PC-3 (cell line): ENCODE measurements at regions not wholly inside any gene's neighbourhood (a gene's known extent, or its start where the extent isn't known, plus 50 kb on each side); places are given as distances from the start of the nearest gene placed in this dataset.

Experiments
- ATAC-seq: fragments of 200-7000 bp; cut with Tn5 transposase; 2 replicates; pipeline ENCODE4 v1.9.1; 2020; ENCODE audit warnings: mild to moderate bottlenecking, moderate library complexity
- BruUV-seq: library from RNA; stranded (reverse); fragments of 400-500 nt; replicated peaks from 2 replicates; lab custom pipeline; 2021; lab: Mats Ljungman, UMichigan
- CTCF ChIA-PET: fragments of 300-600 bp; sonication (Branson Sonifier 250); formaldehyde crosslinking; loops from one replicate; lab custom pipeline; 2022; ENCODE audit warnings: antibody characterized with exemption; lab: Charles Lee
- POLR2A ChIA-PET: fragments of 300-600 bp; sonication (Branson Sonifier 250); formaldehyde crosslinking; loops from one replicate; lab custom pipeline; 2022; ENCODE audit warnings: antibody characterized with exemption; ENCODE audit not compliant: unreplicated experiment; lab: Charles Lee
- DNase-seq: peaks from one replicate; pipeline ENCODE4 v3.0.0-alpha.2; 2015
- H2AFZ ChIP-seq: fragments of 300-600 bp; sonication (generic); 2 replicates; pipeline ENCODE4 v1.6.0; 2016; ENCODE audit warnings: antibody characterized with exemption, low read length
- H3F3A ChIP-seq: fragments of 300-600 bp; sonication (generic); one replicate; pipeline ENCODE4 v1.6.0; 2017; ENCODE audit warnings: antibody characterized with exemption, low read length, control low read depth, mild to moderate bottlenecking; ENCODE audit not compliant: unreplicated experiment
- H3K27ac ChIP-seq: fragments of 300-600 bp; sonication (generic); 2 replicates; pipeline ENCODE4 v1.5.1; 2016; ENCODE audit warnings: mild to moderate bottlenecking, low read length
- H3K27me3 ChIP-seq: fragments of 300-600 bp; sonication (generic); 2 replicates; pipeline ENCODE4 v1.6.1; 2016; ENCODE audit warnings: low read length, mixed read lengths
- H3K36me3 ChIP-seq: fragments of 300-600 bp; sonication (generic); 2 replicates; pipeline ENCODE4 v1.6.1; 2016; ENCODE audit warnings: low read depth, mixed run types, low read length, mixed read lengths
- H3K4me1 ChIP-seq: fragments of 300-600 bp; sonication (generic); 2 replicates; pipeline ENCODE4 v1.5.1; 2016; ENCODE audit warnings: low read length; ENCODE audit not compliant: insufficient read depth
- H3K4me2 ChIP-seq: fragments of 300-600 bp; sonication (generic); 2 replicates; pipeline ENCODE4 v1.6.0; 2016; ENCODE audit warnings: low read length
- H3K4me3 ChIP-seq: fragments of 300-600 bp; sonication (generic); 2 replicates; pipeline ENCODE4 v1.5.1; 2016; ENCODE audit warnings: mild to moderate bottlenecking, low read length, mixed read lengths
- H3K79me2 ChIP-seq: fragments of 300-600 bp; sonication (generic); 2 replicates; pipeline ENCODE4 v1.6.1; 2017; ENCODE audit warnings: low read length, mixed read lengths
- H3K9ac ChIP-seq: fragments of 300-600 bp; sonication (generic); 2 replicates; pipeline ENCODE4 v1.6.0; 2016; ENCODE audit warnings: mild to moderate bottlenecking, low read length
- H3K9me2 ChIP-seq: fragments of 300-600 bp; sonication (generic); replicated peaks from 2 replicates; pipeline ENCODE4 v1.6.1; 2016; ENCODE audit warnings: mixed run types, low read length, mixed read lengths
- H3K9me3 ChIP-seq: fragments of 300-600 bp; sonication (generic); 2 replicates; pipeline ENCODE4 v1.6.1; 2016; ENCODE audit warnings: low read length, mixed read lengths
- H4K20me1 ChIP-seq: fragments of 300-600 bp; sonication (generic); 2 replicates; pipeline ENCODE4 v1.6.1; 2016; ENCODE audit warnings: low read length, mixed read lengths
- CTCF ChIP-seq: fragments of 300-600 bp; sonication (generic); conservative IDR thresholded peaks from 2 replicates; pipeline ENCODE4 v1.5.1; 2017; ENCODE audit warnings: antibody characterized with exemption, low read depth, mild to moderate bottlenecking, low read length
- EZH2 ChIP-seq: fragments of 300-600 bp; sonication (generic); IDR thresholded peaks from one replicate; pipeline ENCODE4 v1.6.1; 2017; ENCODE audit warnings: antibody characterized with exemption, mild to moderate bottlenecking, low read length; ENCODE audit not compliant: unreplicated experiment
- EZH2phosphoT487 ChIP-seq: fragments of 300-600 bp; sonication (generic); IDR thresholded peaks from 2 replicates; pipeline ENCODE4 v1.6.1; 2018; ENCODE audit warnings: mild to moderate bottlenecking, antibody characterized with exemption, low read length, borderline replicate concordance
- intact Hi-C: fragments of 100-400 bp; cut with micrococcal nuclease; formaldehyde crosslinking; loops from 2 replicates; pipeline ENCODE4 v1.9.0; 2023

GRCh38 chr7:119782286-119782685, 490.7 kb upstream of the KCND2 start:
- no TSS peak for BruUV-seq
- CTCF ChIA-PET: no interaction called here
- no peaks in the 10 kb centered on the region for H3K79me2 ChIP-seq

GRCh38 chr7:119783799-119784198, 489.2 kb upstream of the KCND2 start:
- H3K9me2 ChIP-seq: no peaks in the 10 kb centered on the region
- no TSS peak for BruUV-seq
- H3F3A ChIP-seq: no peaks in the 10 kb centered on the region
- no peaks in the 10 kb centered on the region for H4K20me1 ChIP-seq
- no peak overlapping the region for H3K4me3 ChIP-seq
- ChIA-PET CTCF (no interaction called here), POLR2A (no interaction called here)
- H3K27me3 ChIP-seq: no peaks in the 10 kb centered on the region
- no peaks in the 10 kb centered on the region for H3K9me3 ChIP-seq
- H2AFZ ChIP-seq: no peak overlapping the region
- no peaks in the 10 kb centered on the region for H3K79me2 ChIP-seq
- ATAC-seq (no peak), DNase-seq (peak; percentile 30)
- TF ChIP-seq CTCF: no peak
- TF ChIP-seq EZH2phosphoT487: no peak
- no peak for TF ChIP-seq EZH2
- H3K4me1 ChIP-seq: no peaks in the 10 kb centered on the region
- intact Hi-C loops: no loop called here
- H3K27ac ChIP-seq: no peak overlapping the region
- H3K9ac ChIP-seq: no peak overlapping the region
- H3K4me2 ChIP-seq: no peak overlapping the region
- no peaks in the 10 kb centered on the region for H3K36me3 ChIP-seq

More at GRCh38 chr7:119782286-119782685, 490.7 kb upstream of the KCND2 start:
- Histone ChIP-seq H2AFZ (no peak overlapping the region), H3K4me1 (no peaks in the 10 kb centered on the region), H3K36me3 (no peaks in the 10 kb centered on the region), H3K4me2 (no peak overlapping the region), H3K9me2 (no peaks in the 10 kb centered on the region), H3K27ac (no peak overlapping the region), H4K20me1 (no peaks in the 10 kb centered on the region), H3F3A (no peaks in the 10 kb centered on the region), H3K9me3 (no peaks in the 10 kb centered on the region), H3K4me3 (no peak overlapping the region), H3K27me3 (no peaks in the 10 kb centered on the region), H3K9ac (no peak overlapping the region)
- POLR2A ChIA-PET: no interaction called here
- no peak for ATAC-seq
- TF ChIP-seq EZH2phosphoT487 (no peak), EZH2 (no peak), CTCF (no peak)
- DNase-seq: no peak
- intact Hi-C loops: no loop called here

DNA sequence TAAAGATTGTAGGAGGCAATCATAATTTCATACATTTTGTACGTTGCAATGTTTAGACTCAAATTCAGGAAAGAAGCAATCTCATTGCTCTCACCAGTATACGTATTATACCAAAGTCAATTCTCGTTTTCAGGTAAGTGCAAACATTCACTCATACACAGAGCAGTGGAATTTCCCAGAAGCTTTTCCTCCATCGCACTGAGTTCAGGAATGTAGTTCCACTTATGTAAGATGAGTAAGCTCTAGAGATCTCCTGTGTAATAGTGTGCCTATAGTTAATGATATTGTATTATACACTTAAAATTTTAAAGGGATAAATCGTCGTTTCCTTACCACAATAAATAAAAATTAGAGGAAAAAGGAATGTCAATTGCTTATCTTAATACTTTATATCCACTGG, 470.8 kb upstream of the KCND2 start:
- Histone ChIP-seq H3K9ac (no peak overlapping the region), H2AFZ (no peak overlapping the region), H3K36me3 (no peaks in the 10 kb centered on the region), H3K4me2 (no peak overlapping the region), H3K27ac (no peak overlapping the region), H3F3A (no peaks in the 10 kb centered on the region), H4K20me1 (no peaks in the 10 kb centered on the region), H3K4me1 (no peaks in the 10 kb centered on the region), H3K27me3 (no peaks in the 10 kb centered on the region), H3K9me3 (no peaks in the 10 kb centered on the region), H3K79me2 (no peaks in the 10 kb centered on the region), H3K9me2 (no peaks in the 10 kb centered on the region), H3K4me3 (no peak overlapping the region)
- no TSS peak for BruUV-seq
- CTCF ChIA-PET: no interaction called here
- intact Hi-C loops: no loop called here
- POLR2A ChIA-PET: no interaction called here
- ATAC-seq (no peak), DNase-seq (peak; percentile 13)
- TF ChIP-seq EZH2phosphoT487: no peak
- no peak for TF ChIP-seq CTCF
- TF ChIP-seq EZH2: no peak
